ENCODE measurements at regions not wholly inside any gene's neighbourhood (a gene's known extent, or its start where the extent isn't known, plus 50 kb on each side); places are given as distances from the start of the nearest gene placed in this dataset.

- H3K4me3 Mint-ChIP-seq = no peak overlapping the region
- H3K36me3 Mint-ChIP-seq (ENCODE audit: low read depth) = no peaks in the 10 kb centered on the region
Observed at GRCh38 chr4:165723051-165723795, 149.8 kb upstream of the TLL1 start.

DNA sequence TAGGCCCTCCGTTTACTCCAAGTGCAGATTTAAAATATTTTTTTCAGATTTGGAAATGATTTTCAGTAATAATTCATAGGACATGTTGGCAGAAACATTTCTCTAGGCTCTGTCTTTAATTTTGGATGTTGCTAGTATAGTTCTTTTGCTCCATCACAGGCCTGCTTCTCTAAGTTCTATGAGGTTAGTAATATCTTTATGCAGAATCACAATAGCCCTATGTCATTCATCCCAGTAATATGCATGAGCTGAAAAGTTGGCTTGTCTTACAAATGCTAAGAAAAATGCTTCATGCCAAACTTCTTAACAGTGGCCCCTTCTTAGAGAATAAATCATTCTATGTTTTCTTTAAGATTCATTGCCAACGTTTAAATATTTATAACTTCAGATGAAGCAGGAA, 148.3 kb upstream of the TLL1 start:
- Mint-ChIP-seq H3K4me3 (no peak overlapping the region), H3K4me1 (peaks cover 19% of the 10 kb centered on the region), H3K27ac (peak overlapping the region in 2 of 3 experiments; percentile 23 to 71), H3K27me3 (ENCODE audit: low read depth) (no peaks in the 10 kb centered on the region), H3K9me3 (peaks cover 2% of the 10 kb centered on the region), H3K36me3 (ENCODE audit: low read depth) (no peaks in the 10 kb centered on the region)
- TF ChIP-seq, protein P1, sequence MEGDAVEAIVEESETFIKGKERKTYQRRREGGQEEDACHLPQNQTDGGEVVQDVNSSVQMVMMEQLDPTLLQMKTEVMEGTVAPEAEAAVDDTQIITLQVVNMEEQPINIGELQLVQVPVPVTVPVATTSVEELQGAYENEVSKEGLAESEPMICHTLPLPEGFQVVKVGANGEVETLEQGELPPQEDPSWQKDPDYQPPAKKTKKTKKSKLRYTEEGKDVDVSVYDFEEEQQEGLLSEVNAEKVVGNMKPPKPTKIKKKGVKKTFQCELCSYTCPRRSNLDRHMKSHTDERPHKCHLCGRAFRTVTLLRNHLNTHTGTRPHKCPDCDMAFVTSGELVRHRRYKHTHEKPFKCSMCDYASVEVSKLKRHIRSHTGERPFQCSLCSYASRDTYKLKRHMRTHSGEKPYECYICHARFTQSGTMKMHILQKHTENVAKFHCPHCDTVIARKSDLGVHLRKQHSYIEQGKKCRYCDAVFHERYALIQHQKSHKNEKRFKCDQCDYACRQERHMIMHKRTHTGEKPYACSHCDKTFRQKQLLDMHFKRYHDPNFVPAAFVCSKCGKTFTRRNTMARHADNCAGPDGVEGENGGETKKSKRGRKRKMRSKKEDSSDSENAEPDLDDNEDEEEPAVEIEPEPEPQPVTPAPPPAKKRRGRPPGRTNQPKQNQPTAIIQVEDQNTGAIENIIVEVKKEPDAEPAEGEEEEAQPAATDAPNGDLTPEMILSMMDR (IDR thresholded peaks at IDR 0.05; ENCODE audit: unreplicated experiment in 3 of 3) = no peak

More at GRCh38 chr4:165723051-165723795, 149.8 kb upstream of the TLL1 start:
- Mint-ChIP-seq H3K27me3 (ENCODE audit: low read depth) (no peaks in the 10 kb centered on the region), H3K9me3 (peaks cover 2% of the 10 kb centered on the region), H3K27ac (peak overlapping the region in 1 of 3 experiments; percentile 40), H3K4me1 (peaks cover 19% of the 10 kb centered on the region)
- TF ChIP-seq, protein P1 (IDR thresholded peaks at IDR 0.05; ENCODE audit: unreplicated experiment in 3 of 3) = no peak

DNA sequence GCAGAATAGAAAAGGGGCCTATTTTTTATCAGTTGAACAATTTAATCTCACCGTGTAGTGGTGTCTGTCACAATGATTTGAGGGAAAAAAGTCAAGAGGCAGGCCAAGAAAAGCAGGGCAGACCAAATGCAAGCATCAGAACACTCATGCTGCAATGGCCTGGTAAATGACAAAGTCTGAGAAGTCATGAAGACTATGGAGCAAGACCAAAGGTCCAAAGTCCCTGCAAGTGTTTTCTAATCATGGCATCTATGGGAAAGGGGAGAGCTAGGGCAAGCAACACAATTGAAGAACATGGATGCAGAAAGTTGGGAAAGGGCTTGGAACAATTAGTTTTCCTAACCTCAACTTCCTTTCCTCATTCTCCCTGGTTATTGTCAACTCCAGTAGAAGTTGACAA, 147.7 kb upstream of the TLL1 start:
- H3K36me3 Mint-ChIP-seq (ENCODE audit: low read depth) = no peaks in the 10 kb centered on the region
- TF ChIP-seq, protein P1 (IDR thresholded peaks at IDR 0.05; ENCODE audit: unreplicated experiment in 3 of 3) = no peak
- peaks cover 19% of the 10 kb centered on the region for H3K4me1 Mint-ChIP-seq
- H3K27me3 Mint-ChIP-seq (ENCODE audit: low read depth) = no peaks in the 10 kb centered on the region
- peaks cover 2% of the 10 kb centered on the region for H3K9me3 Mint-ChIP-seq
- H3K27ac Mint-ChIP-seq = peak overlapping the region in 2 of 3 experiments; percentile 23 to 71
- H3K4me3 Mint-ChIP-seq = no peak overlapping the region

DNA sequence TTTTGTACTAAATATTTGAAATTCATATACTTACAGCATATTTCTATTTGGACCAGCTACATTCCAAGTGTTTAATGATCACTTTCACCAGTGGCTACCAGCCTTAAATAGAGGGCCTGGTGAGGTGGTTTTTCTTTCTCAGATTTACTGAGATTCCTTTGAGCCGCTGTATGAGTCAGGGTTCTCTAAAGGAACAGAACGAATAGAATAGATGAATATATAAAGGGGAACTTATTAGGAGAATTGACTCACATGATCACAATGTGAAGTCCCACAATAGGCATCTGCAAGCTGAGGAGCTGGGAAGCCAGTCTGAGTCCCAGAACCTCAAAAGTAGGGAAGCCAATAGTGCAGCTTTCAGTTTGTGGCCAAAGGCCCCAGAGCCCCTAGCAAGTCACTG, 146.2 kb upstream of the TLL1 start:
- TF ChIP-seq, protein P1 (IDR thresholded peaks at IDR 0.05; ENCODE audit: unreplicated experiment in 3 of 3) = no peak
- H3K4me3 Mint-ChIP-seq = no peak overlapping the region
- H3K4me1 Mint-ChIP-seq = peaks cover 23% of the 10 kb centered on the region
- no peaks in the 10 kb centered on the region for H3K36me3 Mint-ChIP-seq (ENCODE audit: low read depth)
- no peak overlapping the region for H3K27ac Mint-ChIP-seq
- H3K27me3 Mint-ChIP-seq (ENCODE audit: low read depth) = no peaks in the 10 kb centered on the region
- peaks cover 5% of the 10 kb centered on the region for H3K9me3 Mint-ChIP-seq

GRCh38 chr4:165737309-165737972, 135.6 kb upstream of the TLL1 start:
- Mint-ChIP-seq H3K36me3 (ENCODE audit: low read depth) (no peaks in the 10 kb centered on the region), H3K27ac (no peak overlapping the region), H3K9me3 (no peaks in the 10 kb centered on the region), H3K4me3 (no peak overlapping the region), H3K27me3 (ENCODE audit: low read depth) (peaks cover 11% of the 10 kb centered on the region), H3K4me1 (peaks cover 5% of the 10 kb centered on the region)
- TF ChIP-seq, protein P1 (IDR thresholded peaks at IDR 0.05; ENCODE audit: unreplicated experiment in 3 of 3) = no peak
